ENCODE measurements at regions not wholly inside any gene's neighbourhood (a gene's known extent, or its start where the extent isn't known, plus 50 kb on each side); places are given as distances from the start of the nearest gene placed in this dataset.

- CTCF ChIA-PET (ENCODE audit: partially characterized antibody) = no interaction called here
- H3K4me3 Mint-ChIP-seq = no peak overlapping the region
- no peaks in the 10 kb centered on the region for H3K27me3 Mint-ChIP-seq
- peaks cover 0 to 12% (median 6%) of the 10 kb centered on the region in 8 donors for H3K9me3 Mint-ChIP-seq
- no peak for DNase-seq
- no peaks in the 10 kb centered on the region for H3K36me3 ChIP-seq (ENCODE audit: insufficient read depth, low read length)
- no peak overlapping the region for H3K27ac Mint-ChIP-seq
- no peaks in the 10 kb centered on the region for H3K4me1 Mint-ChIP-seq
- no peak overlapping the region for H3K4me3 ChIP-seq (ENCODE audit: low read length in 2 of 2)
- no peaks in the 10 kb centered on the region for H3K27me3 ChIP-seq (ENCODE audit: insufficient read depth, low read length)
- POLR2A ChIA-PET (ENCODE audit: partially characterized antibody) = no interaction called here
- no peak overlapping the region for H3K27ac ChIP-seq (ENCODE audit: low read depth, low read length)
- no peaks in the 10 kb centered on the region for H3K4me1 ChIP-seq (ENCODE audit: insufficient read depth, low read length)
- no peaks in the 10 kb centered on the region for H3K9me3 ChIP-seq (ENCODE audit: control insufficient read depth in 1 of 2, low read length in 2 of 2)
- no peaks in the 10 kb centered on the region for H3K36me3 Mint-ChIP-seq
- intact Hi-C loops (cut with micrococcal nuclease) = no loop called here
Measured at GRCh38 chr9:13674926-13675637, 395.6 kb upstream of the MPDZ start.

GRCh38 chr9:13673348-13673747 lies 393.9 kb upstream of the MPDZ start:
- Histone ChIP-seq H3K9me3 (ENCODE audit: control insufficient read depth in 1 of 2, low read length in 2 of 2) (no peaks in the 10 kb centered on the region), H3K4me1 (ENCODE audit: insufficient read depth, low read length) (no peaks in the 10 kb centered on the region), H3K4me3 (ENCODE audit: low read length in 2 of 2) (no peak overlapping the region), H3K27me3 (ENCODE audit: insufficient read depth, low read length) (no peaks in the 10 kb centered on the region), H3K27ac (ENCODE audit: low read depth, low read length) (no peak overlapping the region), H3K36me3 (ENCODE audit: insufficient read depth, low read length) (no peaks in the 10 kb centered on the region)
- no peaks in the 10 kb centered on the region for H3K36me3 Mint-ChIP-seq
- no peaks in the 10 kb centered on the region for H3K27me3 Mint-ChIP-seq
- CTCF ChIA-PET (ENCODE audit: partially characterized antibody) = no interaction called here
- intact Hi-C loops (cut with micrococcal nuclease) = no loop called here
- POLR2A ChIA-PET (ENCODE audit: partially characterized antibody) = no interaction called here
- no peak for DNase-seq
- H3K4me1 Mint-ChIP-seq = no peaks in the 10 kb centered on the region
- H3K27ac Mint-ChIP-seq = no peak overlapping the region
- peaks cover 0 to 14% (median 6%) of the 10 kb centered on the region in 8 donors for H3K9me3 Mint-ChIP-seq
- H3K4me3 Mint-ChIP-seq = no peak overlapping the region

GRCh38 chr9:13665418-13666066 lies 386.1 kb upstream of the MPDZ start:
- ChIA-PET CTCF (ENCODE audit: partially characterized antibody) (no interaction called here), POLR2A (ENCODE audit: partially characterized antibody) (no interaction called here)
- no peaks in the 10 kb centered on the region for H3K36me3 ChIP-seq (ENCODE audit: insufficient read depth, low read length)
- no peak overlapping the region for H3K4me3 ChIP-seq (ENCODE audit: low read length in 2 of 2)
- Mint-ChIP-seq H3K9me3 (peaks cover 0 to 20% (median 5%) of the 10 kb centered on the region in 8 donors), H3K4me3 (peak overlapping the region; percentile 10 to 57 (median 28)), H3K36me3 (no peaks in the 10 kb centered on the region), H3K27me3 (no peaks in the 10 kb centered on the region), H3K27ac (no peak overlapping the region), H3K4me1 (peaks cover 0 to 13% (median 5%) of the 10 kb centered on the region in 4 donors)
- no peaks in the 10 kb centered on the region for H3K9me3 ChIP-seq (ENCODE audit: control insufficient read depth in 1 of 2, low read length in 2 of 2)
- no peak overlapping the region for H3K27ac ChIP-seq (ENCODE audit: low read depth, low read length)
- no peaks in the 10 kb centered on the region for H3K4me1 ChIP-seq (ENCODE audit: insufficient read depth, low read length)
- no peak for DNase-seq
- intact Hi-C loops (cut with micrococcal nuclease) = no loop called here
- H3K27me3 ChIP-seq (ENCODE audit: insufficient read depth, low read length) = no peaks in the 10 kb centered on the region

GRCh38 chr9:13661014-13661413 lies 381.5 kb upstream of the MPDZ start:
- Mint-ChIP-seq H3K4me3 (peak overlapping the region in 2 of 8 donors; percentile 27 to 29), H3K4me1 (peaks cover 0 to 8% (median 3%) of the 10 kb centered on the region in 4 donors), H3K27ac (no peak overlapping the region), H3K27me3 (no peaks in the 10 kb centered on the region), H3K9me3 (peaks cover 0 to 15% (median 2%) of the 10 kb centered on the region in 8 donors), H3K36me3 (no peaks in the 10 kb centered on the region)
- ChIA-PET POLR2A (ENCODE audit: partially characterized antibody) (no interaction called here), CTCF (ENCODE audit: partially characterized antibody) (no interaction called here)
- DNase-seq = no peak
- Histone ChIP-seq H3K4me3 (ENCODE audit: low read length in 2 of 2) (no peak overlapping the region), H3K27me3 (ENCODE audit: insufficient read depth, low read length) (no peaks in the 10 kb centered on the region), H3K36me3 (ENCODE audit: insufficient read depth, low read length) (no peaks in the 10 kb centered on the region), H3K27ac (ENCODE audit: low read depth, low read length) (no peak overlapping the region), H3K9me3 (ENCODE audit: control insufficient read depth in 1 of 2, low read length in 2 of 2) (no peaks in the 10 kb centered on the region), H3K4me1 (ENCODE audit: insufficient read depth, low read length) (no peaks in the 10 kb centered on the region)
- intact Hi-C loops (cut with micrococcal nuclease) = no loop called here

- intact Hi-C loops (cut with micrococcal nuclease) = loop anchor here (10.0 kb wide), 1 partner anchor 57 kb away; no protein-coding TSS in a partner anchor
- no peak overlapping the region for H3K27ac ChIP-seq (ENCODE audit: low read depth, low read length)
- no peak overlapping the region for H3K4me3 Mint-ChIP-seq
- H3K9me3 Mint-ChIP-seq = peaks cover 0 to 13% (median 5%) of the 10 kb centered on the region in 8 donors
- H3K27me3 ChIP-seq (ENCODE audit: insufficient read depth, low read length) = no peaks in the 10 kb centered on the region
- no peaks in the 10 kb centered on the region for H3K4me1 Mint-ChIP-seq
- H3K36me3 Mint-ChIP-seq = no peaks in the 10 kb centered on the region
- no peaks in the 10 kb centered on the region for H3K27me3 Mint-ChIP-seq
- H3K27ac Mint-ChIP-seq = no peak overlapping the region
- ChIA-PET CTCF (ENCODE audit: partially characterized antibody) (no interaction called here), POLR2A (ENCODE audit: partially characterized antibody) (no interaction called here)
- H3K36me3 ChIP-seq (ENCODE audit: insufficient read depth, low read length) = no peaks in the 10 kb centered on the region
- no peaks in the 10 kb centered on the region for H3K9me3 ChIP-seq (ENCODE audit: control insufficient read depth in 1 of 2, low read length in 2 of 2)
- no peak overlapping the region for H3K4me3 ChIP-seq (ENCODE audit: low read length in 2 of 2)
- no peak for DNase-seq
- H3K4me1 ChIP-seq (ENCODE audit: insufficient read depth, low read length) = no peaks in the 10 kb centered on the region
Measured at GRCh38 chr9:13651969-13652663, 372.6 kb upstream of the MPDZ start.

GRCh38 chr9:13651526-13651925 lies 372.0 kb upstream of the MPDZ start:
- H3K4me3 ChIP-seq (ENCODE audit: low read length in 2 of 2) = no peak overlapping the region
- ChIA-PET POLR2A (ENCODE audit: partially characterized antibody) (no interaction called here), CTCF (ENCODE audit: partially characterized antibody) (no interaction called here)
- H3K27me3 ChIP-seq (ENCODE audit: insufficient read depth, low read length) = no peaks in the 10 kb centered on the region
- H3K36me3 Mint-ChIP-seq = no peaks in the 10 kb centered on the region
- no peak overlapping the region for H3K27ac ChIP-seq (ENCODE audit: low read depth, low read length)
- no peak for DNase-seq
- no peaks in the 10 kb centered on the region for H3K4me1 ChIP-seq (ENCODE audit: insufficient read depth, low read length)
- H3K27me3 Mint-ChIP-seq = no peaks in the 10 kb centered on the region
- no peak overlapping the region for H3K4me3 Mint-ChIP-seq
- no peaks in the 10 kb centered on the region for H3K9me3 ChIP-seq (ENCODE audit: control insufficient read depth in 1 of 2, low read length in 2 of 2)
- H3K36me3 ChIP-seq (ENCODE audit: insufficient read depth, low read length) = no peaks in the 10 kb centered on the region
- intact Hi-C loops (cut with micrococcal nuclease) = loop anchor here (10.0 kb wide), 1 partner anchor 57 kb away; no protein-coding TSS in a partner anchor
- H3K9me3 Mint-ChIP-seq = peaks cover 0 to 12% (median 5%) of the 10 kb centered on the region in 8 donors
- no peaks in the 10 kb centered on the region for H3K4me1 Mint-ChIP-seq
- H3K27ac Mint-ChIP-seq = no peak overlapping the region

- POLR2A ChIA-PET (ENCODE audit: partially characterized antibody) = no interaction called here
- no peaks in the 10 kb centered on the region for H3K9me3 ChIP-seq (ENCODE audit: control insufficient read depth in 1 of 2, low read length in 2 of 2)
- H3K4me3 ChIP-seq (ENCODE audit: low read length in 2 of 2) = no peak overlapping the region
- no peak overlapping the region for H3K27ac ChIP-seq (ENCODE audit: low read depth, low read length)
- H3K27me3 Mint-ChIP-seq = no peaks in the 10 kb centered on the region
- peaks cover 0 to 9% (median 5%) of the 10 kb centered on the region in 8 donors for H3K9me3 Mint-ChIP-seq
- no peaks in the 10 kb centered on the region for H3K36me3 Mint-ChIP-seq
- CTCF ChIA-PET (ENCODE audit: partially characterized antibody) = no interaction called here
- DNase-seq = no peak
- H3K27ac Mint-ChIP-seq = no peak overlapping the region
- H3K4me3 Mint-ChIP-seq = no peak overlapping the region
- no peaks in the 10 kb centered on the region for H3K4me1 Mint-ChIP-seq
- H3K36me3 ChIP-seq (ENCODE audit: insufficient read depth, low read length) = no peaks in the 10 kb centered on the region
- H3K27me3 ChIP-seq (ENCODE audit: insufficient read depth, low read length) = no peaks in the 10 kb centered on the region
- intact Hi-C loops (cut with micrococcal nuclease) = no loop called here
- no peaks in the 10 kb centered on the region for H3K4me1 ChIP-seq (ENCODE audit: insufficient read depth, low read length)
Measured at GRCh38 chr9:13648676-13649075, 369.2 kb upstream of the MPDZ start.

Data from CD4-positive, alpha-beta memory T cell (primary cell).